ENCODE measurements at regions not wholly inside any gene's neighbourhood (a gene's known extent, or its start where the extent isn't known, plus 50 kb on each side); places are given as distances from the start of the nearest gene placed in this dataset.
"Not testable (repeated sequence)": the region's sequence is repeated elsewhere in the genome, so short reads cannot be mapped to it uniquely, and the experiment has no call there.

DNA sequence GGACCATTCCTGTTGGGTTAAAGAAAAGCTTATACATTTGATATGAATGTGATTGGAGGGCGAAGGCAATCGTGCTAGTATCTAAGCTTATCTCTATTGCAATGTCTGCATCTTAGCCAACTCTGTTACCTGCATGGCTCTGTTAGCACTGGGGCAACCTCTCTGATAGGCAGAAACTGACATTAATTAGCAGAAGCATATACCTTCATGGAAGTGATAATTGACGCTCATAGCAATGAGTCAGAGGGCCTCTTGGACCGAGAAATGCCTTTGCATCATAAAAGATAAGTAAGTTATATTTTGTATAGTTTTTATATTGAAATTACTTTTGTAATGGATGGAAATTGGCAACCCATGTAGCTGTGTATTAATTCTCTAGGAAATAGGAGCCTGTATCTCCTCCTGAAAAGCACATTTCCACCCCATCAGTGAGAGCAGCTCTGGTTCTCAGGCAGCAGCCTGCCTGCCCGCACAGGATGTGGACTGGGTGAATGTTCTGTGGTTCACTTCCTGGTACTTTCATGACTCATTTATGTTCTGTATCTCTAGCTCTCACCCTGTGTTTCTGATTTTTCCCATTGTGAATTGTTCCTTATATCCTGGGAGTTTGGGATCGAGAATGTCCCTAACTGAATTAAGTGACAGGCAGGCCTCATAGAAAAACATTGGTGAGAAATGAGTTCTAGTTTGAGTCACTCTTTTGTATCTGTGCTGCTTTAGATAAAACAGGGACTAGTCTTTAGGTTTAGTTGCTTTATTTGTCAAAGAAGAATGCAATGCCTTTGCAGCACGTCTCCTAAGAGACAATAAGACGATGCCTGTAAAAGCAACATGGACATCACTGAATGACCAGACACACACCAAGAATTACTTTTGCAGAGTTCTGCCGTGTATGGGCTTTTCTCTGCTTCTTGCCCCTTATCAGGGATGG, 344.9 kb downstream of the DCDC2C start:
- no peak for DNase-seq (ENCODE audit: low spot score)

DNA sequence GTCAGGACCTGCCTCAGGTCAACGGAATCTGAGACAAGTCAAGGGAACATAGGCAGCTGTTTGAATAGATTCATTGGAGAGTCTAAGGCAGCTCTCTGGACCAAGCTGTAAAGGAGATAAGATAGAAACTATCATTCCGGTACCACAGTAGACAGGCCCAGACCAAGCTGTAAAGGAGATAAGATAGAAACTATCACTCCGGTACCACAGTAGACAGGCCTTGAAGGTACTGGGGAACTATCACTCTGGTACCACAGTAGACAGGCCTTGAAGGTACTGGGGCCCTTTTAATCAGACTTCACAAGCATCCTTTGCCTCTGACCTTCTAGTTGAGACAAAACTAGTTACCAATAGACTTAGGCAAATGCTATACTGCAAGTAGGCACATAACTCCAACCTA, 346.1 kb downstream of the DCDC2C start:
- no peak for DNase-seq (ENCODE audit: low spot score)

DNA sequence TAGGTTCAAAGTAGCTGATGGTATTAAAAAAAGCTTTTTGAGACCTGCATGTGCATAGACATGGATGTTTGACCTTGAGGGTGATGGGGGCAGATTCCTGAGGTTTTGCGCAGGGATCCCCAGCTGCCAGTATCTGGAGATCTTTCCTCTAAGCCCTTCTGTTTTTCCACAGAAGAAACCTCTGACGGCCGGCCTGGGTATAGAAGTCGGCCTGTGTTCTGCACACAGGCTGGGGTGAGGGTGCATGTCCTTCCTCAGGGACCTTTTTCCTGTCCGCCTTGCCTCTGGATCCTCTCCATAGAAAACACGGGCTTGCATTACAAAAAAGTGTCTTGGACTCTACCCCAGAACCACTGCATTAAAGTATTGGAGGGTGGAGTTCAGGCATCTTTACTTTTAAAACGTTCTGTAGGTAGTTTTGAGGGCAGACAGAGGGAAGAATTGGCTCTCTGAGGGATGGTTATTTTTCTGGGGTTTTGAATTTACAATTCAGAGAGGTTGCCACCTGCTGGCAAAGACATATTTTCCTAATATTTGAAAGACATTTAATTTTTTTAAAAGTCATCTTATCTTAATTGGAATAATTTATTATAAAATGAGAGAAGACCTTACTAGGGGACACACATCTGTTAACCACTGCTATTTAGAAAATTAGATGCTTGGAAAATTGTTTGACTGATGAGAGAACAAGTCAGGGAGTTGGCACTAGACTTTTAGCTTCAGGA, 350.6 kb downstream of the DCDC2C start:
- DNase-seq (ENCODE audit: low spot score), result no peak

DNA sequence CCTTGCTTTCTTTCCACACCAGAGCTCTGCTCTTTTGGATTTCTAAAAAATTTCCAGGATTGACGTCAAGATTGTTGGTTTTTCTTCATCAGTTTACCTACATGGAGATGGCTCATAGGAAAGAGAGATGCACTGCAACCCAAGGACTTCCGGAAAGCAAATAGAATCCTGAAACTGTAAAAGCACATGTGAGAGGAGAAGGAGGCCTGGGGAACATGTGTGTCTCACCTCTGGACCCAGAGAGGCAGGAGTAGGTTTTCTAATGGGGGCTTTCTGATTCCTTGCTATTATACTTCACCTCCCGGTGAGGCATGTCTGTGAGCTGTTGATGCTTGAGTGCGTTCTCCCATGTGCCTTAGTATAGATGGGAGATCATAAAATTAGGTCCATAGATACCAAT, 362.8 kb downstream of the DCDC2C start:
- DNase-seq (ENCODE audit: low spot score), result no peak

DNA sequence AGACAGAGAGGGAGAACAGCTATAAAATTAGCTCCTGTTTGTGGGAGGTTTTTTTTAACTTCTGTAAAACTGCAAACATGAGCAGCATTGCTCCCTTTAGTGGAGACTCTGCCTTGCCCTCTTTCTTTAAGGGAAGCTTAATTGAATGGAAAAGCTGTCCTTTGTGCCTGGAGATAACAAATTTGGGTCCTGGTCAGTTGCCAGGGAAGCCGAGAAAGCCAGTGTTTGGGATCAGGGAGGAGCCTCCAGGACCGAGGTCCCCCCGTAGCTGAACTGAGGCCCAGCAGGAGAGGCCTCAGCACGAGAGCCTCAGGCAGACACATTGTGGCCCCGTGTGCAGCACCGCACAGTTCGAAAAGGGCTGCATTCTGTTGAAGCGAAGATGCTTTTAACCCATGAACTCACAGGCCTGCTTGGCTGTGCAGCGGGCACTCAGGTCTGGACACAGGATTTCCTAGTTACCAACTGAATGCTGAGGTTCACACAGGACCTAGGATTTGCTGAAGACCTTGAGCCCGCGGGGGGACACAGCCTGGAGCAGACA, 369.7 kb downstream of the DCDC2C start:
- DNase-seq (ENCODE audit: low spot score), result no peak

DNA sequence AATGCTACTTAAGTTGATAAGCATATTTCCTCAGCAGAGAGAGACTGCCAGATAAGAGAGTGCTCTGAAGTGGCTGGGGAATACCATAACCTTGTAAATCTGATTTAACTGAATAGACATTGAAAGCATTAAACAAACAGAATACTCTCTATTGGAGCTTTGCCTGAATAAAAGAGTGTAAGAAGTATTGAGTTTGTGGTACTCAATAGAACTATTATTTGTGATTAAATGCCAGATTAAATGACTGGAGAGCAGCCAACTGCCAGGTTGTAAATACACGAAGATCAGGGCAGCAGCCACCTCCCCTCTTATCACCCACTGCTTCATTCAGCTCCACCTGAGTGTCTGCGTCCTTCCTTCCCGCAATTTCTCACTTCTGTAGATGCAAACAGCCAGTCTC, 373.6 kb downstream of the DCDC2C start:
- no peak for DNase-seq (ENCODE audit: low spot score)

DNA sequence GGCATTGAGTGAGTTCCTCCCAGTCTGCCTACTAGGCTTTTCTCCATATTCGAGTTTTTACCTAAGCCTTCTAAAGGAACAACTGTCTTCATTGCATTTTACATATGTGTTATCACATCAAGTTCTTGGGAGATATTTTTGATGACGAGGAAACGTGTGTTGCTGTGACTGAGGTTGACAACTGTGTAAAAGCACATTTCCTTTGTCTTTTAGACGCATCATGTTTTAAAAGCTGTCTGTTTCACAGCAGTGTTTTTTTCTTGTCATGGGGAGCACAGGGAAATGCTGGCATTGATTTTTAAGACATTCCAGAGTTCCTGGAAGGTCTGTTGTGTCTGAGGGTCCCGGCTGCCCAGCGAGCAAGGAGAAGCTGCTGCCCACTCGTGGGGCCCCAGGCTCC, 381.8 kb downstream of the DCDC2C start:
- DNase-seq (ENCODE audit: low spot score), result no peak

DNA sequence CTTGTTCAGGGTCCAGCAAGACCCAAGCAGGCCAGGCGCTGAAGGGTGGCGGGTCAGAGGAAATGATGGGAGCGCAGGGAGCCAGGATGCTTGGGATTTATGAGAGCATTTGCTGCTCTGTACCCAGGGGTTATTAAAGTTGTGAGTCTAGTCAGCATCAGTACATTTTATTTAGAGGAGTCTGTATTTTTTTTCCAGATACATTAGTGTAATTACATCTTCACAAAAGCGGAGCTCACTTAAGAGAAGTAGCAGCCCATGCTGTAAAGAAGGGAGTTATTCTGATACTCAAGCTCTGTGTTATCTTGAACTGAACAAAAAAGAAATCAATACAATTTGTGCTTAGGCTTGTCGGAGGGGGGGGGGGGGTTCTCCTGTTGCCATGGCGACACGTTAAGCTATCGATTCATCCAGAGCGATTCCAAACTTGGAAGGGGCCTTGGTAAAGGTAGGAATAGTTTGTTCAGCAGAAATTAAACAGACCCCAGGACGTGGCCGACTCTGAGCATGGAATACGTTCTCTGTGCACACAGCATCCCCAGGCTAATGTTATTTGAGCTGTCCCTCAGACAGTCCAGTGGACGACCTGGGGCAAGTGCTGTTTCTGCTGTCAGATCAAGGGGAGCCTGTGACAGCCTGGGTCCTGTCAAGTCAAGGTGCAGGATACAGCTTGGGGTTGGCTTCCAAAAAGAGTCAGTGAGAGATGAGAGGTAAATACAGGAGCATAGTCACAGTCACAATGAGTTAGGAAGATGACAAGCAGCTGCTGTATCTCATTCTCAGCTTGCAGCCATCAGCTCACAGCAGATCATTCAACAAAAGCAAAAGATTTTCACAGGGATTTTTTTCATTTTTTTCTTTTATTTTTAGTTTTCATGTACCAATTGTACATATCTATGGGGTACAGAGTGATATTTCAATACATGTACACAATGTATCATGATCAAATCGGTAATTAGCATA, 387.6 kb downstream of the DCDC2C start:
- DNase-seq (ENCODE audit: low spot score), result no peak

DNA sequence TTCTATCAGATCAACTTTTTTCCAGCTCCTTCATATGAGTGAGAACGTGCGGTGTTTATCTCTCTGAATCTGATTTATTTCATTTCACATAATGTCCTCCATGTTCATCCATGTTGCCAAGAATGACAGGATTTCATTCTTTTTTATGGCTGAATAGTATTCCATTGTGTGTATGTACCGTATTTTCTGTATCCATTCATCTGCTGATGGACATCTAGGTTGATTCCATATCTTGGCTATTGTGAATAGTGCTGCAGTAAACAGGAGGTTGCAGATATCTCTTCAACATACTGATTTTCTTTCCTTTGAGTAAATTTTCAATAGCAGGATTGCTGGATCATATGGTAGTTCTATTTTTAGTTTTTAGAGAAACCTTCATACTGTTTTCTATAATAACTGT, 388.5 kb downstream of the DCDC2C start:
- DNase-seq (ENCODE audit: low spot score), result no peak

DNA sequence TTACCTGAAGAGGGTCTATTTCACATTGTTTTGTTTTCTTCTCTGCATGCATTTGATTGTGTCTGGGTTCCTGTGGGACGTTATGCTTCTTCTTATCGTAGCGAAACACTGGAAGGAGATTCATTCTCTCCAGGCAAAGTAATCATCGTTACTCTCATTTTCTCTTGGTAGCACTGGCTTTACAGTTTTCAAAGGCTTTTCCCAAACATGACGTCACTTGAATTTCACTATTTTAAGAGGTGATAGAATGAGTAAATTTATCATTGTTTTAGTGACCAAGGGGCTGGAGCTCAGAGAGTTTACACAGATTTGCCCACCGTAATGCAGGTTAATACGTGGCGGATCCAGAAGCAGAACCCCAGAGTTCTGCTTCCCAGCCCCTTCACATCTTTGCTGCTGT, 391.4 kb downstream of the DCDC2C start:
- no peak for DNase-seq (ENCODE audit: low spot score)

DNA sequence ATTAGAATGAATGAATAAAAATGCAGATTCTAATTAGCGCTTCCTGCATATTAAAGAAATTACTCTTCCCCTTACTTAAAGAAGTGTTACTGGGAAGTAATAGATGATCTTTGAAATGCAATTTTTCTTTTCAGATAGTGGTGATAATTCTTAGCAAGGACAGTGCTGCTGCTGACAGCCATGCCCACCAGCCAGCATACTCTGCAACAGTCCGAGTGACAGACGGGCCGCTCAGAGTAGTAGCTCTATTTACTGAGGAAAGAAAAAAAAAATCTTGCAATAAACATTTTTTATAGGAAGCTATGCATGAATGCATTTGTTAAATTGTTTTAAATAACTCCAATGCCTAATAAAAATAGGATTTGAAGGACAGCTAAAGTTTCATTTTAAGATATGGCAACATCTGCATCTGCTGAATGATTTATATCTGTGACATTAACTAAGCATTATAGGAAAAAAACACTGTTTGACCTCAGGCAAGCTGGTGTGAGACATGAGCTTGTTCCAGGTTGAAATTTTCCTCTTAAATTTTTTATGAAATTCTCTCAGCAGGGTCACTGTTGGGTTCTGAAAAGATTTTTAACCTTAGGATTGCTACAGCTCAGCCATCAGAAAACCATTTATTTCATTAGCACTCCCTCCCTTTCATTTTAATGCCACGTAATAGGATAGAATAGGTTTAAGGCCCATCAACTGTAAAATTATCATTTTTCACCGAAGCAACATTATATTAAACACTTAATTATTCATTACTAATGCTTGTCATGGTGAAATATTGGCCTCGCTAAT, 393.8 kb downstream of the DCDC2C start:
- DNase-seq (ENCODE audit: low spot score), result no peak

DNA sequence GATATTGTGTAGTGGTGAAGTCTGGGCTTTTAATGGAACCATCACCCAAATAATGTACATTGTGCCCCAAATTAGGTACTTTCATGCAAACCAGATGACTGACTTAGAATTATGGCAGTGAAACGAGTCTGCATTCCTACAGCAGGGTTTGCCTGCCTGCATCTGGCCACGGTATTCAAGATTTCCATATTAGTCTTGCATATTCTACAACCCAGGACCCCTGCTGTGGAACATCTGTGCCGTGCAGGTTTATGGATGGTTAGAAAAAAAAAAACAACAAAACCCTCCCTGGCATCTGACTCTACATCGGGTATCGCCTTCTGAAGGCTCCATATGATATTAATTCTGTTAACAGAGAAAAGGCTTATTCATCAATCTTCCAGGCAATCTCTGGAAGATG, 394.8 kb downstream of the DCDC2C start:
- DNase-seq (ENCODE audit: low spot score), result no peak

DNA sequence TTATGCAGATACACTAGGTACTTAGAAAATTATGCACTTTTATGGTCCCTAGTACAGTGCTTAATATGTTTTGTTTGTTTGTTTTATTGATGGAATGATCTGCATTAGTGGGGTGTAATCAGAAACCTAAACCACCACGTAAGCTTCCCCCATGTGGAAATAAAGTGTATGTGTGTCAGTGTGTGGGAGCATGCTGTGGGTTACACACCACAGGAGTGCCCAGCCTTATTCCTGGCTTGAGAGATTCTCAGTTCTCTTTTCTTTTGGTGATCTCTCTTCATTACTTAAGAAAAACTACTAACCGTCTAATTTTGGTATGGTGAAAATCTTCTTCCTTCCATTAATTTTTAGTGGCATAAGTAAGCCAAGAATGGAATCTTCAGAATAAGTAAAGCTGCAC, 398.6 kb downstream of the DCDC2C start:
- no peak for DNase-seq (ENCODE audit: low spot score)

DNA sequence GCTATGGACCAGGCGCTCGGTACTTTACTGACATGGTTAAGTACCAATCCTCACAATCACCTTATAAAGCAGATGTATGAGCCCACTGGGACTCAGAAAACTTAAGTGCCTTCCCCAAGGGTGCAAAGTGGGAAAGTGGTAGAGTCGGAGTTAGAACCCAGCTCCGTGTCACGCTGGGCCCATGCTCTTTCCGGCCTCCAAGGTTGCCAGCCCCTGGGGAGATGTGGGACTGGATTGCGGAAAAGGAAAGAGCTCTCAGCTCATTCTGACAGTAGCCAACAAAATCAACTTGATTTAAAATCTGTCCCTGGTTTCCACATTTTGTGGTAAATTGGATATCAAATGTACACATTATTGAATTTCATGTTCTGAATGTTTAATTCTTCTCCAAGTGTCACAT, 403.8 kb downstream of the DCDC2C start:
- DNase-seq (ENCODE audit: low spot score), result no peak

DNA sequence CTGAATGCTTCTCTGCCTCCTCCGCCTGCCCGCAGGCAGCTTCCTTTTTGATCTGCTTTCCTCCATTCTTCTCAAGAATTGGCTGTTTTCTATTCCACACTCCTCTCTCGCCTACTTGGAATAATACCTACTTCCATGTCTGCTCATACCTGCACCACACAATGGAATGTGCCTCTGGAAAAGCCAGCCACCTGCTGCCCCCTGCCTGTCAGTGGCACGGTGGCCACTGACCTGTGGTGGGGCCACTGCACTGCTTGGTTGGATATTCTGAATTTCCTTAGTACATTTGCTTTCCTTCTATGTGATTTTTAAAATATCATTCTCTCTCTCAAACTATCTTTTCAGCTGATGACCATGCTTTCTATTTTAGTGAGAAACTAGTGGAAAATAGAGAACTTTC, 406.9 kb downstream of the DCDC2C start:
- no peak for DNase-seq (ENCODE audit: low spot score)

DNA sequence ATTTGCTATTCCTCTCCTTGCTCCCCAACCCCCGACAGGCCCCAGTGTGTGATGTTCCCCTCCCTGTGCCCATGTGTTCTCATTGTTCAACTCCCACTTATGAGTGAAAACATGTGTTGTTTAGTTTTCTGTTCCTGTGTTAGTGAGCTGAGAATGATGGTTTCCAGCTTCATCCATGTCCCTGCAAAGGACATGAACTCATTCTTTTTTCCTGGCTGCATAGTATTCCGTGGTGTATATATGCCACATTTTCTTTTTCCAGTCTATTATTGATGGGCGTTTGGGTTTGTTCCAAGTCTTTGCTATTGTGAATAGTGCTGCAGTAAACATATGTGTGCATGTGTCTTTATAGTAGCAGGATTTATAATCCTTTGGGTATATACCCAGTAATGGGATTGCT, 412.1 kb downstream of the DCDC2C start:
- not testable (repeated sequence) for DNase-seq (ENCODE audit: low spot score)

DNA sequence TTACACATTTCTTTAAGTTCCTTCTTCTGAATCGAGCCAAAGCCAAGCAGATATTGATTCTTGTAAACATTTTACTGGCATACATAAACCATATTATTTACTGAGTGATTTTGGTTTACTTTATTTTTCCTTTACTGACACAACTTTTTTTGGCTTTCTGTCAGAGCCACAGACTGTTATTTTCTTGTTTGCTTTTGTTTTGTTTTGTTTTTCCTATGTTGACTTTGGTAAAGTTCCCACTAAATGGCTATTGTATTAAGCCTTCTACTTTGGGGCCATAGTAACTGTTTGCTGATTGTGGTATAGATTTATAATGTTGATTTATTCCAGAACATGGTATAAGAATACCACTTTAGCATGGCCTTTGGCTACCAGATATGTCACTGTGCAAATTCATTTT, 419.4 kb downstream of the DCDC2C start:
- no peak for DNase-seq (ENCODE audit: low spot score)

DNA sequence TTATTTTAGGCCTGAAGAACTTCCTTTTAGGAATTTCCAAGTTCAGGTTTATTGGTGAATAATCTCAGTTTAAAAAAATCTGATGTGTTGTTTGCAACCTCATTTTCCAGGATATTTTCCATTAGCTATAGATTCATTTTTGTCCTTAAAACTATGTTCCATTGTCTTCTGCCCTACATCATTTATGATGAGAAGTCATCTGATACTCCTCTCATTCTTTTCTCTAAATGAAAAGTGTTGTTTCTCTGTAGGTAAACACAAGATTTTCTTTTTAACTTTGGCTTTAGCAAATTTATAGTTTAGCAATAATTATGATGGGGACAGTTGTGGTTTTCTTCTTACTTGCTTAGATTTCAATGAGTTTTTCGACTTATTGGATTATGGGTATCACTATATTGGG, 427.3 kb downstream of the DCDC2C start:
- DNase-seq (ENCODE audit: low spot score), result no peak

DNA sequence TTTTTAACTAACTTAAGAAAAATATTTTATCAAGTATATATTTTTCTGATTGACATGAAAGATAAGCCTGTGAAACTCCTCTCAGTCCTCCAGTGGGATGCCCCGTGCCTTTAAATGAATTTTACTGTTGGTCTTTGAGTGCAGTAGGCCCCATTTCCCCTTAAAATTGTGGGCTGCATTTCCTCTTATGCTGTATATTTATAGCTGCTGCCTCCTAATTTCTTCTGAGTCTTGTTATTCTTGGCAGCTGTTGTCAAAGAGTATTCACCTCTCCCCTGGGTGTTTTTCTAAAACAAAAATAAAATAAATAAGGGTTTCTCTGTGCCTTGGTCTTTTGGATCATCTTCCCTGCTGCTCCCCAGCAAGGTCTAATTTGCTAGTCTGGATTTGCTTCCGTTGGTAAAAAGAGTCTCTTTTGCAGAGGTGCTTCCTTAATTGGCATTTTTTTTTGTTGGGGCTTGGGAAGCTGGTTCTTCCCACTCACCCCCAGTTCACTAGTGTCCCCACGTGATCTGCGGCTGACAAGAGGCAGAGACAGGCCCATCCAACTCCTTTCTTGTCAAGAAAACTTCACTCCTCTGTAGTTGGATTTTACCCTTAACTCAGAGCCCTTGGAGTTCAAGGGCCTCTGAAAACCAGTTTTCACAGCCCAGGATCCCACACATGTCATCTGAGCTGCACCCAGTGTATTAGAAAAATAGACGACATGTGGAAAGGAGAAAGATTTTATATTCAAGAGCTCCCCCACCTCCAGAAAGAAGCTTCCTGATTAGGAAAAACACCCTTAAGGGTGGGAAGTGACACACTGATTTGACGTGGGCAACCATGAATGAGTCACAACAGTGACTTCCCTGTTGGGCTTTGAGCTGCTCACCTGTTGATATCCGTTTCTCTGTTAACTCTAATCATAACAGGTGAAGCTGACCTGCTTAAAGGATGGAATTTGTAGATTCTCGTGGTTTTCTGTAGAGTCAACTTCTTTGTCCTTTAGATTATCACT, 431.5 kb downstream of the DCDC2C start:
- no peak for DNase-seq (ENCODE audit: low spot score)

DNA sequence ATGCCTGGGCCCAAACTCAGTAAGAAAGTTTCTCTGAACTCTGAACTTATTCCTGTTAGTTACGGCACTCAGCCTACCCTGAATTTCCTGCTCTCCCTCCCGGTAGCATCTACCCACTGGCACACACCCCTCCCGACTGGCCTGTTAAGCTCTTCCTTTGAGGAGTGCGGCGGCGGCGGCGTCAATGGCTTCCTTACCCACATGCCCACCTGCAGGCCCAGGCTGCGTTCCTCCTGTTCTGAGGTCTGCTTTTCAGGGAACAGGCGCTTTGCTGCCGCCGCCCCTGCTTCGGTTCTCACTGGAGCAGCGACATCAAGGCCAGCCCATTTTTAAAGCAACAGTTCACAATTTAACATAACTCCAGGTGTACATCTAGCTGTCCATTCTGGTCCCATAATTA, 432.4 kb downstream of the DCDC2C start:
- DNase-seq (ENCODE audit: low spot score), result no peak
